SK-N-SH (cell line): ENCODE measurements at regions not wholly inside any gene's neighbourhood (a gene's known extent, or its start where the extent isn't known, plus 50 kb on each side); places are given as distances from the start of the nearest gene placed in this dataset.

ENCODE experiments used
- CHD2 ChIP-seq: fragments of 150-350 bp; IDR thresholded peaks from 2 replicates; pipeline ENCODE4 v1.6.1; 2018; ENCODE audit warnings: low read length; ENCODE audit not compliant: partially characterized antibody
- ELF1 ChIP-seq: IDR thresholded peaks from 2 replicates; pipeline ENCODE4 v1.4.0; 2012
- EP300 ChIP-seq, 2 experiments: IDR thresholded peaks; 2 replicates each; pipeline versions ENCODE4 v1.4.0 to v1.6.1; 2012; ENCODE audit warnings: borderline replicate concordance in 1 of 2, low read depth in 1 of 2, low read length in 1 of 2
- FOXJ3 ChIP-seq: sonication (generic); formaldehyde crosslinking; IDR thresholded peaks from 2 replicates; pipeline ENCODE4 v1.5.1; 2020; ENCODE audit warnings: mild to moderate bottlenecking, missing genetic modification reagents
- IRF3 ChIP-seq: fragments of 150-350 bp; IDR thresholded peaks from 2 replicates; pipeline ENCODE4 v1.6.1; 2016; ENCODE audit warnings: mild to moderate bottlenecking, low read depth, low read length
- MAX ChIP-seq: IDR thresholded peaks from 2 replicates; pipeline ENCODE4 v1.4.0; 2012; ENCODE audit warnings: low read depth
- MEF2A ChIP-seq: IDR thresholded peaks from 2 replicates; pipeline ENCODE4 v1.4.0; 2012; ENCODE audit warnings: low read depth, borderline replicate concordance
- NFIC ChIP-seq: IDR thresholded peaks from 2 replicates; pipeline ENCODE4 v1.4.0; 2012; ENCODE audit warnings: borderline replicate concordance
- PBX3 ChIP-seq: IDR thresholded peaks from 2 replicates; pipeline ENCODE4; 2012
- RCOR1 ChIP-seq: fragments of 150-350 bp; IDR thresholded peaks from 2 replicates; pipeline ENCODE4 v1.6.1; 2017; ENCODE audit warnings: antibody characterized with exemption, low read length
- REST ChIP-seq: IDR thresholded peaks from 2 replicates; pipeline ENCODE4 v1.6.1; 2012; ENCODE audit warnings: mild to moderate bottlenecking, low read depth, low read length, moderate library complexity
- RFX5 ChIP-seq: IDR thresholded peaks from 2 replicates; pipeline ENCODE4 v1.6.1; 2012; ENCODE audit warnings: mild to moderate bottlenecking, improper control_type of control experiment, low read length
- RXRA ChIP-seq: IDR thresholded peaks from 2 replicates; pipeline ENCODE4 v1.4.0; 2012; ENCODE audit warnings: low read depth, mild to moderate bottlenecking, borderline replicate concordance
- SIN3A ChIP-seq: IDR thresholded peaks from 2 replicates; pipeline ENCODE4 v1.6.1; 2012; ENCODE audit warnings: low read depth, mild to moderate bottlenecking, low read length, moderate library complexity, borderline replicate concordance
- SMC3 ChIP-seq: IDR thresholded peaks from 2 replicates; pipeline ENCODE4 v1.6.1; 2012; ENCODE audit warnings: low read depth, low read length, improper control_type of control experiment
- TEAD4 ChIP-seq: IDR thresholded peaks from 2 replicates; pipeline ENCODE4 v1.4.0; 2012; ENCODE audit warnings: mild to moderate bottlenecking, borderline replicate concordance; ENCODE audit not compliant: insufficient read depth
- USF1 ChIP-seq: IDR thresholded peaks from 2 replicates; pipeline ENCODE4 v1.4.0; 2012; ENCODE audit warnings: low read depth, borderline replicate concordance
- TF ChIP-seq, protein P1 (sequence below): fragments of 150-350 bp; IDR thresholded peaks from 2 replicates; pipeline ENCODE4 v1.6.1; 2017; ENCODE audit warnings: antibody characterized with exemption, low read length, low read depth, borderline replicate concordance
- TF ChIP-seq, protein P2 (sequence below): IDR thresholded peaks from 2 replicates; pipeline ENCODE4 v1.4.0; 2012; ENCODE audit warnings: low read depth, borderline replicate concordance

- TF ChIP-seq REST (no peak), TEAD4 (no peak), IRF3 (no peak), RCOR1 (peak; percentile 48; the same call in 1 of the 2 replicates), USF1 (no peak), ELF1 (no peak), EP300 (IDR thresholded peaks at IDR 0.05; ENCODE audit: borderline replicate concordance in 1 of 2, low read depth in 1 of 2, low read length in 1 of 2) (peak; percentile 36 to 90; a peak in 3 of 4 replicates), RXRA (no peak), RFX5 (0 out of 2 replicates have a peak, but pooled peaks have one; percentile 33), SMC3 (peak; percentile 81), CHD2 (peak; percentile 13), SIN3A (no peak), MAX (no peak), NFIC (peak; percentile 21; the same call in 1 of the 2 replicates), PBX3 (0 out of 2 replicates have a peak, but pooled peaks have one; percentile 14), MEF2A (no peak), FOXJ3 (CRISPR knock-in tag) (peak; percentile 50)
- TF ChIP-seq, protein P1, sequence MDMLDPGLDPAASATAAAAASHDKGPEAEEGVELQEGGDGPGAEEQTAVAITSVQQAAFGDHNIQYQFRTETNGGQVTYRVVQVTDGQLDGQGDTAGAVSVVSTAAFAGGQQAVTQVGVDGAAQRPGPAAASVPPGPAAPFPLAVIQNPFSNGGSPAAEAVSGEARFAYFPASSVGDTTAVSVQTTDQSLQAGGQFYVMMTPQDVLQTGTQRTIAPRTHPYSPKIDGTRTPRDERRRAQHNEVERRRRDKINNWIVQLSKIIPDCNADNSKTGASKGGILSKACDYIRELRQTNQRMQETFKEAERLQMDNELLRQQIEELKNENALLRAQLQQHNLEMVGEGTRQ: no peak
- TF ChIP-seq, protein P2, sequence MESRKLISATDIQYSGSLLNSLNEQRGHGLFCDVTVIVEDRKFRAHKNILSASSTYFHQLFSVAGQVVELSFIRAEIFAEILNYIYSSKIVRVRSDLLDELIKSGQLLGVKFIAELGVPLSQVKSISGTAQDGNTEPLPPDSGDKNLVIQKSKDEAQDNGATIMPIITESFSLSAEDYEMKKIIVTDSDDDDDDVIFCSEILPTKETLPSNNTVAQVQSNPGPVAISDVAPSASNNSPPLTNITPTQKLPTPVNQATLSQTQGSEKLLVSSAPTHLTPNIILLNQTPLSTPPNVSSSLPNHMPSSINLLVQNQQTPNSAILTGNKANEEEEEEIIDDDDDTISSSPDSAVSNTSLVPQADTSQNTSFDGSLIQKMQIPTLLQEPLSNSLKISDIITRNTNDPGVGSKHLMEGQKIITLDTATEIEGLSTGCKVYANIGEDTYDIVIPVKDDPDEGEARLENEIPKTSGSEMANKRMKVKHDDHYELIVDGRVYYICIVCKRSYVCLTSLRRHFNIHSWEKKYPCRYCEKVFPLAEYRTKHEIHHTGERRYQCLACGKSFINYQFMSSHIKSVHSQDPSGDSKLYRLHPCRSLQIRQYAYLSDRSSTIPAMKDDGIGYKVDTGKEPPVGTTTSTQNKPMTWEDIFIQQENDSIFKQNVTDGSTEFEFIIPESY: no peak
Measured at GRCh38 chr5:51960617-51961121, 577.4 kb downstream of the ISL1 start (continued).
